ENCODE measurements at regions not wholly inside any gene's neighbourhood (a gene's known extent, or its start where the extent isn't known, plus 50 kb on each side); places are given as distances from the start of the nearest gene placed in this dataset.

GRCh38 chr3:152945556-152945955 is 110.6 kb downstream of the P2RY1 start:
- no peak for TF ChIP-seq CTCF (IDR thresholded peaks at IDR 0.05)
- intact Hi-C loops (cut with DNase I, micrococcal nuclease) = no loop called here
- H3K4me3 ChIP-seq = no peak overlapping the region
- H3K4me1 ChIP-seq (ENCODE audit: low read depth) = no peaks in the 10 kb centered on the region
- ATAC-seq (no peak), DNase-seq (no peak)
- no peaks in the 10 kb centered on the region for H3K36me3 ChIP-seq (ENCODE audit: low read depth)
- H3K9me3 ChIP-seq = no peaks in the 10 kb centered on the region

- intact Hi-C loops (cut with DNase I, micrococcal nuclease) = no loop called here
- Histone ChIP-seq H3K4me3 (no peak overlapping the region), H3K9me3 (no peaks in the 10 kb centered on the region), H3K4me1 (ENCODE audit: low read depth) (no peaks in the 10 kb centered on the region), H3K36me3 (ENCODE audit: low read depth) (no peaks in the 10 kb centered on the region)
- DNase-seq (no peak), ATAC-seq (no peak)
- no peak for TF ChIP-seq CTCF (IDR thresholded peaks at IDR 0.05)
Observed at GRCh38 chr3:152957491-152957890, 122.6 kb downstream of the P2RY1 start.

GRCh38 chr3:152959307-152959706 is 124.4 kb downstream of the P2RY1 start:
- ATAC-seq (no peak), DNase-seq (no peak)
- intact Hi-C loops (cut with DNase I, micrococcal nuclease) = no loop called here
- no peak for TF ChIP-seq CTCF (IDR thresholded peaks at IDR 0.05)
- Histone ChIP-seq H3K36me3 (ENCODE audit: low read depth) (no peaks in the 10 kb centered on the region), H3K9me3 (no peaks in the 10 kb centered on the region), H3K4me3 (no peak overlapping the region), H3K4me1 (ENCODE audit: low read depth) (no peaks in the 10 kb centered on the region)

GRCh38 chr3:152960684-152961083 is 125.8 kb downstream of the P2RY1 start:
- H3K9me3 ChIP-seq = no peaks in the 10 kb centered on the region
- no peak for TF ChIP-seq CTCF (IDR thresholded peaks at IDR 0.05)
- DNase-seq = no peak
- H3K4me3 ChIP-seq = no peak overlapping the region
- H3K4me1 ChIP-seq (ENCODE audit: low read depth) = no peaks in the 10 kb centered on the region
- H3K36me3 ChIP-seq (ENCODE audit: low read depth) = no peaks in the 10 kb centered on the region
- ATAC-seq = peak; percentile 31
- intact Hi-C loops (cut with DNase I, micrococcal nuclease) = no loop called here

GRCh38 chr3:152961323-152961722 is 126.4 kb downstream of the P2RY1 start:
- no peaks in the 10 kb centered on the region for H3K4me1 ChIP-seq (ENCODE audit: low read depth)
- TF ChIP-seq CTCF (IDR thresholded peaks at IDR 0.05) = no peak
- ATAC-seq = peak; percentile 72
- peak in 1 of 3 donors; percentile 64 for DNase-seq
- no peaks in the 10 kb centered on the region for H3K36me3 ChIP-seq (ENCODE audit: low read depth)
- H3K4me3 ChIP-seq = no peak overlapping the region
- no peaks in the 10 kb centered on the region for H3K9me3 ChIP-seq
- intact Hi-C loops (cut with DNase I, micrococcal nuclease) = no loop called here

- TF ChIP-seq CTCF (IDR thresholded peaks at IDR 0.05) = no peak
- Histone ChIP-seq H3K4me3 (no peak overlapping the region), H3K36me3 (ENCODE audit: low read depth) (no peaks in the 10 kb centered on the region), H3K9me3 (peaks cover 4% of the 10 kb centered on the region), H3K4me1 (ENCODE audit: low read depth) (no peaks in the 10 kb centered on the region)
- intact Hi-C loops (cut with DNase I, micrococcal nuclease) = no loop called here
- no peak for DNase-seq
- peak; percentile 64 for ATAC-seq
Observed at GRCh38 chr3:152964911-152965609, 130.1 kb downstream of the P2RY1 start.

Data from mucosa of descending colon (tissue), 3 donors.